Small intestine (tissue), 7 donors: ENCODE measurements at regions not wholly inside any gene's neighbourhood (a gene's known extent, or its start where the extent isn't known, plus 50 kb on each side); places are given as distances from the start of the nearest gene placed in this dataset.

Experiments
- DNase-seq, 2 donors: peaks; one replicate each; pipeline versions ENCODE4 v3.0.0 to v3.0.0-alpha.2; 2013
- FAIRE-seq: peaks from 2 replicates; lab custom pipeline; 2012; peaks lifted over from hg19 to GRCh38; lab: Jason Lieb, UNC
- H3K27ac ChIP-seq, 3 donors: one replicate each; pipeline ENCODE4 v1.5.1; 2013; ENCODE audit warnings: low read length in 2 of 3, mild to moderate bottlenecking in 2 of 3, control low read depth in 1 of 3, inconsistent platforms in 1 of 3, low read depth in 1 of 3, moderate library complexity in 1 of 3
- H3K27me3 ChIP-seq, 3 donors: one replicate each; pipeline ENCODE4 v1.6.1; 2013; ENCODE audit warnings: low read length in 3 of 3, inconsistent platforms in 1 of 3; ENCODE audit not compliant: control insufficient read depth in 3 of 3, insufficient read depth in 3 of 3
- H3K36me3 ChIP-seq, 3 donors: one replicate each; pipeline ENCODE4 v1.6.1; 2013; ENCODE audit warnings: low read length in 3 of 3, inconsistent platforms in 1 of 3, low read depth in 1 of 3, mild to moderate bottlenecking in 1 of 3, moderate library complexity in 1 of 3; ENCODE audit not compliant: control insufficient read depth in 3 of 3, insufficient read depth in 2 of 3
- H3K4me1 ChIP-seq, 3 donors: one replicate each; pipeline ENCODE4 v1.6.1; 2013; ENCODE audit warnings: low read length in 2 of 3, inconsistent platforms in 1 of 3, low read depth in 1 of 3, mild to moderate bottlenecking in 1 of 3, moderate library complexity in 1 of 3; ENCODE audit not compliant: control insufficient read depth in 3 of 3, insufficient read depth in 2 of 3
- H3K4me3 ChIP-seq, 3 donors: one replicate each; pipeline ENCODE4 v1.5.1; 2013; ENCODE audit warnings: low read length in 3 of 3, control low read depth in 1 of 3, inconsistent platforms in 1 of 3, low read depth in 1 of 3, mild to moderate bottlenecking in 1 of 3, moderate library complexity in 1 of 3
- H3K9me3 ChIP-seq, 2 donors: one replicate each; pipeline ENCODE4 v1.6.1; 2013; ENCODE audit warnings: low read depth in 1 of 2, low read length in 1 of 2; ENCODE audit not compliant: control insufficient read depth in 2 of 2, insufficient read depth in 1 of 2
- WGBS, 3 donors: extraction: QIAGEN DNeasy Blood & Tissue Kit; methylation state at CpG; one replicate each; pipeline ENCODE4 v1.1.7; 2013; 5-methylcytosine and 5-hydroxymethylcytosine counted together
- donor health status: healthy with polysubstance abuse.
- donor health status: control.
- donor health status: control.
- donor health status: Bipolar disorder and iron deficiency.
- donor health status: healthy.

DNA sequence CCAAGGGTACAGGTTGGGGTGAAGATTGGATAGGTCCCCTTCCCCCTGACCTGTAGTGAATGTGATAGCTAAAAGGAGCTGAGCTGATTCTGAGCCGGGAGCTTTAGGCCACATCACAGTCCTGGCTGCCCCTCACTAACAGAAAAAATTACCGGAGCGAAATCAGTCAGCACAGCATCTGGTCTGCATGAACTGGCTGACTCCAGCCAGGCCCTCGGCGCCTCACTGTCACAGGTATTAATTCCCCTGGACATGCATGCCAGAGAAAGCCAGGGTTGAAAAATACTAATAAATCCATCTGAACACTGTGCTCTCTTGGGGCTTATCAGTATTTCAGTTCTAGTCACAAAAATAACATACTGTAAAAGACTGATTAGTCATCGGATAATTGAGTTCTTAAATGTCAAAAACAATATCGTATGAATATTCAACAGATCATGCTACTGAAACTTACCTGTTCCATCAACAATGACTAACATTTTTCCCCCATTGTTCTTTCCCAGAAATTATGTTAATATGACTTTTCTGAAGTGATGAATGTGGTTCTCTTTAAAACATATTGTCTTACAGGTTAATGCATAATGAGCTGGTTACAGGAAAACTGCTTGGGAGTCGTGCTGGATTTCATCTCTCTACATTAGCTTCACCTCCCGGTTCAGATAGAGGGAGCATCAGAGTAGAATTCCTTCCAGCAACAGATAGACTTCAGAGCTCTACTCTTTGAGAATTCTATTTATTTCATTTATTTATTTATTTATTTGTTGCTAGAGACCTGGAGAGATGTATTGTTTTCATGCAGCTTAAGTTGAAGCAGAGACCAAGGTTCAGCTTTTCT lies 387.7 kb downstream of the NXPE2 start:
- no peaks in the 10 kb centered on the region for H3K4me1 ChIP-seq
- no peak overlapping the region for H3K4me3 ChIP-seq
- FAIRE-seq (no peak), DNase-seq (no peak)
- H3K9me3 ChIP-seq: peaks cover 0 to 13% of the 10 kb centered on the region in 2 donors
- H3K36me3 ChIP-seq: no peaks in the 10 kb centered on the region
- H3K27ac ChIP-seq: no peak overlapping the region
- no peaks in the 10 kb centered on the region for H3K27me3 ChIP-seq
- WGBS, 3 donors: 85% methylated on average over 9 of the region's 9 CpGs

DNA sequence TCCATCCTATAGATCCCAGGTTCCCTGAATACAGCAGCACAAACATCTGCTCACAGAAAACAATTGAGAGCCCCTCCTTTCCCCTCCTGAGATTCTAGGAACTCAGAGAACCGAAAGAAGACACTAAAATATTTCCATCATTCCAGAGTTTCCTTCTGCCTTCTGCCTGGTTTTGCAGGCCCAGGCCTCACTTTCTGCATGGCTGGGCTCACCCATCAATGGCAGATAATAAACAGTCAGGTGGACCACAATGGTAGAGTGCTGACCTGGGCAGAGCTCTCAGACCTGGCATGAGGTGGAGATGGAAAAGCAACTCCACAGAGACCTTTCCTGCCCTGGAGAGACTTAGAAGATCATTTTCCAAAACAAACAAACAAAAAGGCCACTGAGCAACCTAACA lies 389.1 kb downstream of the NXPE2 start:
- WGBS, 3 donors: 49 to 56% (median 55%) methylated on average over 1 of the region's 1 CpG
- no peak for DNase-seq
- FAIRE-seq: no peak
- Histone ChIP-seq H3K4me3 (no peak overlapping the region), H3K36me3 (no peaks in the 10 kb centered on the region), H3K9me3 (peaks cover 0 to 13% of the 10 kb centered on the region in 2 donors), H3K27ac (no peak overlapping the region), H3K4me1 (no peaks in the 10 kb centered on the region), H3K27me3 (no peaks in the 10 kb centered on the region)

GRCh38 chr11:115067900-115068530 lies 389.7 kb downstream of the NXPE2 start:
- 73 to 81% (median 77%) methylated on average over 9 of the region's 9 CpGs for WGBS, 3 donors
- Histone ChIP-seq H3K36me3 (no peaks in the 10 kb centered on the region), H3K4me1 (no peaks in the 10 kb centered on the region), H3K9me3 (peaks cover 0 to 13% of the 10 kb centered on the region in 2 donors), H3K4me3 (no peak overlapping the region), H3K27ac (no peak overlapping the region), H3K27me3 (no peaks in the 10 kb centered on the region)
- no peak for FAIRE-seq
- no peak for DNase-seq

- Histone ChIP-seq H3K36me3 (no peaks in the 10 kb centered on the region), H3K9me3 (peaks cover 0 to 12% of the 10 kb centered on the region in 2 donors), H3K27me3 (no peaks in the 10 kb centered on the region), H3K4me1 (no peaks in the 10 kb centered on the region), H3K27ac (no peak overlapping the region), H3K4me3 (no peak overlapping the region)
- FAIRE-seq (no peak), DNase-seq (no peak)
- 85 to 96% (median 92%) methylated on average over 6 of the region's 6 CpGs for WGBS, 3 donors
These were observed 391.3 kb downstream of the NXPE2 start for GRCh38 chr11:115069599-115069998.

- no peak overlapping the region for H3K4me3 ChIP-seq
- no peaks in the 10 kb centered on the region for H3K27me3 ChIP-seq
- no peak for DNase-seq
- H3K9me3 ChIP-seq: no peaks in the 10 kb centered on the region
- no peak overlapping the region for H3K27ac ChIP-seq
- H3K4me1 ChIP-seq: no peaks in the 10 kb centered on the region
- H3K36me3 ChIP-seq: no peaks in the 10 kb centered on the region
- no peak for FAIRE-seq
- 60 to 63% (median 62%) methylated on average over 3 of the region's 3 CpGs for WGBS, 3 donors
These were observed 397.0 kb downstream of the NXPE2 start for GRCh38 chr11:115075356-115075755.

GRCh38 chr11:115077740-115078139 lies 399.4 kb downstream of the NXPE2 start:
- DNase-seq (no peak), FAIRE-seq (no peak)
- no peaks in the 10 kb centered on the region for H3K4me1 ChIP-seq
- no peaks in the 10 kb centered on the region for H3K27me3 ChIP-seq
- H3K36me3 ChIP-seq: no peaks in the 10 kb centered on the region
- H3K9me3 ChIP-seq: no peaks in the 10 kb centered on the region
- no peak overlapping the region for H3K4me3 ChIP-seq
- no peak overlapping the region for H3K27ac ChIP-seq
- WGBS, 3 donors: 41 to 60% (median 50%) methylated on average over 2 of the region's 2 CpGs

- WGBS, 3 donors: 62 to 72% (median 64%) methylated on average over 15 of the region's 15 CpGs
- H3K4me1 ChIP-seq: no peaks in the 10 kb centered on the region
- no peak overlapping the region for H3K27ac ChIP-seq
- FAIRE-seq (no peak), DNase-seq (no peak)
- H3K4me3 ChIP-seq: no peak overlapping the region
- H3K9me3 ChIP-seq: no peaks in the 10 kb centered on the region
- no peaks in the 10 kb centered on the region for H3K36me3 ChIP-seq
- no peaks in the 10 kb centered on the region for H3K27me3 ChIP-seq
These were observed 400.4 kb downstream of the NXPE2 start for GRCh38 chr11:115078461-115079438.
